K562 (cell line): ENCODE measurements at regions not wholly inside any gene's neighbourhood (a gene's known extent, or its start where the extent isn't known, plus 50 kb on each side); places are given as distances from the start of the nearest gene placed in this dataset.

ENCODE experiments used
- HMGXB4 ChIP-seq: sonication (generic); formaldehyde crosslinking; IDR thresholded peaks from 2 replicates; pipeline ENCODE4 v1.8.1; 2023; ENCODE audit warnings: mild to moderate bottlenecking, missing genetic modification reagents
- RB1 ChIP-seq: fragments of 450-650 bp; IDR thresholded peaks from 2 replicates; pipeline ENCODE4 v1.6.1; 2017; ENCODE audit warnings: low read depth, mild to moderate bottlenecking
- RERE ChIP-seq: sonication (generic); formaldehyde crosslinking; IDR thresholded peaks from 2 replicates; pipeline ENCODE4 v1.8.0; 2023; ENCODE audit warnings: missing genetic modification reagents, mild to moderate bottlenecking, borderline replicate concordance
- ZBTB40 ChIP-seq, 2 experiments: fragments of 450-650 bp in 1 of 2; sonication (generic) in 1 of 2; formaldehyde crosslinking in 1 of 2; IDR thresholded peaks; 2 replicates each; pipeline versions ENCODE4 v1.7.1 to v1.9.0; 2016 to 2022; ENCODE audit warnings: inconsistent platforms in 1 of 2, mild to moderate bottlenecking in 1 of 2, missing genetic modification reagents in 1 of 2
- TF ChIP-seq, protein P1 (sequence below): sonication (generic); formaldehyde crosslinking; IDR thresholded peaks from 2 replicates; pipeline ENCODE4 v1.8.0; 2022; ENCODE audit warnings: missing genetic modification reagents, mild to moderate bottlenecking, borderline replicate concordance
- TF ChIP-seq, protein P2 (sequence below): fragments of 250-450 bp; sonication (Bioruptor Pico); IDR thresholded peaks from 2 replicates; pipeline ENCODE4 v1.4.0; 2020; ENCODE audit warnings: mild to moderate bottlenecking

DNA sequence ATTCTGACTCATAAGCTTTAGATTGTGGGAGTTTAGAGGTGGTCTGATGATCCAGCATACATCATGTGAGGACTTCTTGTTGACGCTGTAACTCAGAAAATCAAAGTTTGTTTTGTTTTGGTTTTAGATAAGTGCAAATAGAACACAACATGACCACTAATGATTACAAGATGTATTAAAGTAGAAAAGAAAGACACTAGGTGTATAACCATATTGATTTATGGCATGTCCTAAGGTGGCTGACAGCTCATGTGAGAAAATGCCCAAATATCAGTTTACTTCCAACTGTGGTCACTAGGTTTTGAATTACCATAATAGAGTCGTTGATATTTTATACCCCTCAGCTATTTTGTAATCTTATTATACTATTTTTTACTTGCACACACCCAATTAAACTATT is 1131.4 kb upstream of the PHF14 start (continued):
- TF ChIP-seq RERE (no peak), ZBTB40 (IDR thresholded peaks at IDR 0.05) (no peak), ZBTB40 (CRISPR knock-in tag; IDR thresholded peaks at IDR 0.05) (no peak), HMGXB4 (CRISPR knock-in tag) (no peak), RB1 (no peak)
- TF ChIP-seq, protein P1, sequence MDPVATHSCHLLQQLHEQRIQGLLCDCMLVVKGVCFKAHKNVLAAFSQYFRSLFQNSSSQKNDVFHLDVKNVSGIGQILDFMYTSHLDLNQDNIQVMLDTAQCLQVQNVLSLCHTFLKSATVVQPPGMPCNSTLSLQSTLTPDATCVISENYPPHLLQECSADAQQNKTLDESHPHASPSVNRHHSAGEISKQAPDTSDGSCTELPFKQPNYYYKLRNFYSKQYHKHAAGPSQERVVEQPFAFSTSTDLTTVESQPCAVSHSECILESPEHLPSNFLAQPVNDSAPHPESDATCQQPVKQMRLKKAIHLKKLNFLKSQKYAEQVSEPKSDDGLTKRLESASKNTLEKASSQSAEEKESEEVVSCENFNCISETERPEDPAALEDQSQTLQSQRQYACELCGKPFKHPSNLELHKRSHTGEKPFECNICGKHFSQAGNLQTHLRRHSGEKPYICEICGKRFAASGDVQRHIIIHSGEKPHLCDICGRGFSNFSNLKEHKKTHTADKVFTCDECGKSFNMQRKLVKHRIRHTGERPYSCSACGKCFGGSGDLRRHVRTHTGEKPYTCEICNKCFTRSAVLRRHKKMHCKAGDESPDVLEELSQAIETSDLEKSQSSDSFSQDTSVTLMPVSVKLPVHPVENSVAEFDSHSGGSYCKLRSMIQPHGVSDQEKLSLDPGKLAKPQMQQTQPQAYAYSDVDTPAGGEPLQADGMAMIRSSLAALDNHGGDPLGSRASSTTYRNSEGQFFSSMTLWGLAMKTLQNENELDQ (CRISPR knock-in tag) = no peak
- TF ChIP-seq, protein P2, sequence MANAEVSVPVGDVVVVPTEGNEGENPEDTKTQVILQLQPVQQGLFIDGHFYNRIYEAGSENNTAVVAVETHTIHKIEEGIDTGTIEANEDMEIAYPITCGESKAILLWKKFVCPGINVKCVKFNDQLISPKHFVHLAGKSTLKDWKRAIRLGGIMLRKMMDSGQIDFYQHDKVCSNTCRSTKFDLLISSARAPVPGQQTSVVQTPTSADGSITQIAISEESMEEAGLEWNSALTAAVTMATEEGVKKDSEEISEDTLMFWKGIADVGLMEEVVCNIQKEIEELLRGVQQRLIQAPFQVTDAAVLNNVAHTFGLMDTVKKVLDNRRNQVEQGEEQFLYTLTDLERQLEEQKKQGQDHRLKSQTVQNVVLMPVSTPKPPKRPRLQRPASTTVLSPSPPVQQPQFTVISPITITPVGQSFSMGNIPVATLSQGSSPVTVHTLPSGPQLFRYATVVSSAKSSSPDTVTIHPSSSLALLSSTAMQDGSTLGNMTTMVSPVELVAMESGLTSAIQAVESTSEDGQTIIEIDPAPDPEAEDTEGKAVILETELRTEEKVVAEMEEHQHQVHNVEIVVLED = no peak
